ENCODE measurements at regions not wholly inside any gene's neighbourhood (a gene's known extent, or its start where the extent isn't known, plus 50 kb on each side); places are given as distances from the start of the nearest gene placed in this dataset.

GRCh38 chr13:70816853-70817252, 708.6 kb upstream of the KLHL1 start:
- POLR2A ChIA-PET = no interaction called here
- Mint-ChIP-seq H3K4me3 (ENCODE audit: unreplicated experiment) (no peak overlapping the region), H3K4me1 (ENCODE audit: insufficient read depth, unreplicated experiment) (no peaks in the 10 kb centered on the region), H3K27me3 (ENCODE audit: insufficient read depth, unreplicated experiment) (peaks cover 62% of the 10 kb centered on the region), H3K27ac (ENCODE audit: low read depth, unreplicated experiment) (no peak overlapping the region), H3K36me3 (ENCODE audit: insufficient read depth, unreplicated experiment) (no peaks in the 10 kb centered on the region), H3K9me3 (ENCODE audit: unreplicated experiment) (no peaks in the 10 kb centered on the region)
- no peak for DNase-seq (ENCODE audit: unreplicated experiment)
- no peak for TF ChIP-seq CTCF (IDR thresholded peaks at IDR 0.05; ENCODE audit: unreplicated experiment)
- BruUV-seq (replicated peaks) = no TSS peak
- CTCF ChIA-PET = no interaction called here
- intact Hi-C loops (cut with micrococcal nuclease) = no loop called here

- no TSS peak for BruUV-seq (replicated peaks)
- Mint-ChIP-seq H3K9me3 (ENCODE audit: unreplicated experiment) (no peaks in the 10 kb centered on the region), H3K4me3 (ENCODE audit: unreplicated experiment) (no peak overlapping the region), H3K36me3 (ENCODE audit: insufficient read depth, unreplicated experiment) (no peaks in the 10 kb centered on the region), H3K4me1 (ENCODE audit: insufficient read depth, unreplicated experiment) (no peaks in the 10 kb centered on the region), H3K27ac (ENCODE audit: low read depth, unreplicated experiment) (no peak overlapping the region), H3K27me3 (ENCODE audit: insufficient read depth, unreplicated experiment) (peaks cover 63% of the 10 kb centered on the region)
- ChIA-PET POLR2A (no interaction called here), CTCF (no interaction called here)
- no peak for TF ChIP-seq CTCF (IDR thresholded peaks at IDR 0.05; ENCODE audit: unreplicated experiment)
- intact Hi-C loops (cut with micrococcal nuclease) = no loop called here
- DNase-seq (ENCODE audit: unreplicated experiment) = no peak
Measured at GRCh38 chr13:70814684-70815083, 706.4 kb upstream of the KLHL1 start.

- BruUV-seq (replicated peaks) = no TSS peak
- no peak for DNase-seq (ENCODE audit: unreplicated experiment)
- TF ChIP-seq CTCF (IDR thresholded peaks at IDR 0.05; ENCODE audit: unreplicated experiment) = no peak
- Mint-ChIP-seq H3K27ac (ENCODE audit: low read depth, unreplicated experiment) (no peak overlapping the region), H3K27me3 (ENCODE audit: insufficient read depth, unreplicated experiment) (peaks cover 53% of the 10 kb centered on the region), H3K4me3 (ENCODE audit: unreplicated experiment) (no peak overlapping the region), H3K9me3 (ENCODE audit: unreplicated experiment) (peaks cover 7% of the 10 kb centered on the region), H3K4me1 (ENCODE audit: insufficient read depth, unreplicated experiment) (no peaks in the 10 kb centered on the region), H3K36me3 (ENCODE audit: insufficient read depth, unreplicated experiment) (no peaks in the 10 kb centered on the region)
- ChIA-PET POLR2A (no interaction called here), CTCF (no interaction called here)
- intact Hi-C loops (cut with micrococcal nuclease) = no loop called here
Measured at GRCh38 chr13:70812481-70812880, 704.2 kb upstream of the KLHL1 start.

- CTCF ChIA-PET = no interaction called here
Measured at GRCh38 chr13:70809588-70809987, 701.3 kb upstream of the KLHL1 start.

More at GRCh38 chr13:70809588-70809987, 701.3 kb upstream of the KLHL1 start:
- no peak for TF ChIP-seq CTCF (IDR thresholded peaks at IDR 0.05; ENCODE audit: unreplicated experiment)
- H3K27me3 Mint-ChIP-seq (ENCODE audit: insufficient read depth, unreplicated experiment) = peaks cover 54% of the 10 kb centered on the region
- H3K27ac Mint-ChIP-seq (ENCODE audit: low read depth, unreplicated experiment) = no peak overlapping the region
- intact Hi-C loops (cut with micrococcal nuclease) = no loop called here
- no peaks in the 10 kb centered on the region for H3K4me1 Mint-ChIP-seq (ENCODE audit: insufficient read depth, unreplicated experiment)
- H3K9me3 Mint-ChIP-seq (ENCODE audit: unreplicated experiment) = peaks cover 7% of the 10 kb centered on the region
- DNase-seq (ENCODE audit: unreplicated experiment) = no peak
- H3K4me3 Mint-ChIP-seq (ENCODE audit: unreplicated experiment) = no peak overlapping the region
- BruUV-seq (replicated peaks) = no TSS peak
- POLR2A ChIA-PET = no interaction called here
- no peaks in the 10 kb centered on the region for H3K36me3 Mint-ChIP-seq (ENCODE audit: insufficient read depth, unreplicated experiment)

Data from MCF 10A (cell line).